Fibroblast of lung (primary cell): ENCODE measurements at regions not wholly inside any gene's neighbourhood (a gene's known extent, or its start where the extent isn't known, plus 50 kb on each side); places are given as distances from the start of the nearest gene placed in this dataset.

Experiments
- DNase-seq, 2 donors: peaks; one replicate each; pipeline versions ENCODE4 v3.0.0 to v3.0.0-alpha.2; 2010; ENCODE audit warnings: low read depth in 2 of 2
- H2AFZ ChIP-seq: 2 replicates; pipeline ENCODE4 v1.5.1; 2012; ENCODE audit warnings: low read length, control low read depth, inconsistent platforms
- H3K27ac ChIP-seq: 2 replicates; pipeline ENCODE4 v1.5.1; 2011; ENCODE audit warnings: low read length, control low read depth; ENCODE audit not compliant: insufficient read depth
- H3K27me3 ChIP-seq: 2 replicates; pipeline ENCODE4 v1.5.1; 2011; ENCODE audit warnings: mild to moderate bottlenecking, low read length; ENCODE audit not compliant: control insufficient read depth, insufficient read depth
- H3K36me3 ChIP-seq: 2 replicates; pipeline ENCODE4 v1.5.1; 2011; ENCODE audit warnings: low read length; ENCODE audit not compliant: control insufficient read depth, insufficient read depth
- H3K4me1 ChIP-seq: 2 replicates; pipeline ENCODE4 v1.5.1; 2011; ENCODE audit warnings: low read length; ENCODE audit not compliant: control insufficient read depth, insufficient read depth; ENCODE audit errors: extremely low read depth
- H3K4me2 ChIP-seq: 2 replicates; pipeline ENCODE4 v1.5.1; 2011; ENCODE audit warnings: low read length, control low read depth; ENCODE audit not compliant: insufficient read depth; ENCODE audit errors: extremely low read depth
- H3K4me3 ChIP-seq, 4 experiments: fragments of 200-600 bp in 1 of 4; sonication (generic) in 1 of 4; replicated peaks in 1 of 4; 2 replicates each; pipeline ENCODE4 v1.5.1; 2011 to 2016; ENCODE audit warnings: low read length in 4 of 4, low read depth in 3 of 4, mild to moderate bottlenecking in 3 of 4, control low read depth in 2 of 4, inconsistent platforms in 1 of 4, mixed read lengths in 1 of 4; ENCODE audit not compliant: insufficient read depth in 1 of 4; ENCODE audit errors: control extremely low read depth in 1 of 4
- H3K79me2 ChIP-seq: 2 replicates; pipeline ENCODE4 v1.5.1; 2012; ENCODE audit warnings: mild to moderate bottlenecking, low read length, inconsistent platforms; ENCODE audit not compliant: control insufficient read depth, insufficient read depth
- H3K9ac ChIP-seq: 2 replicates; pipeline ENCODE4 v1.5.1; 2011; ENCODE audit warnings: mild to moderate bottlenecking, low read length, control low read depth; ENCODE audit not compliant: insufficient read depth
- H3K9me3 ChIP-seq: 2 replicates; pipeline ENCODE4 v1.5.1; 2012; ENCODE audit warnings: low read depth, low read length; ENCODE audit not compliant: control insufficient read depth, insufficient read depth
- H4K20me1 ChIP-seq: 2 replicates; pipeline ENCODE4 v1.5.1; 2011; ENCODE audit warnings: low read length; ENCODE audit not compliant: control insufficient read depth, insufficient read depth; ENCODE audit errors: extremely low read depth
- EZH2 ChIP-seq: IDR thresholded peaks from 2 replicates; pipeline ENCODE4 v1.5.1; 2012; ENCODE audit warnings: low read length, control low read depth, mild to moderate bottlenecking; ENCODE audit errors: missing control alignments
- TF ChIP-seq, protein P1 (sequence below), 2 donors: IDR thresholded peaks in 1 of 2; conservative IDR thresholded peaks in 1 of 2; 1 replicate in 1 of 2; 2 replicates in 1 of 2; pipeline ENCODE4 v1.5.1; 2011 to 2012; ENCODE audit warnings: low read length in 2 of 2, control low read depth in 1 of 2, inconsistent platforms in 1 of 2, low read depth in 1 of 2, mild to moderate bottlenecking in 1 of 2

DNA sequence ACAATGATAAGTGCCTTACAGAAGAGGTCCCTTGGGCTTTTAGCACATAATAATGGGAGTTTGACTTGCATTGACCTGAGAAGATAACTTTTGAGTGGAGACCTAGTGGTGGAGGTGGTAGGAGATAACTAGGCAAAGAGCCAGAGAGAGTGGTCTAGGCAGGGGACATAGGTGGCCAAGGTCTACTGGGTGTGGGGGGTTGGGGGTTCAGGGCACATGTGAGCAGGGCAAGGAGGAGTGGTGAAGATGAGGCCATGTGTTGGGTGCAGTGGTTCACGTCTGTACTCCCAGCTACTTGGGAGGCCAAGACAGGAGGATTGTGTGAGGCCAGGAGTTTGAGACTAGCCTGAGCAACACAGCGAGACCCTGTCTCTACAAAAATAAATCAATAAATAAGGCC is 74.3 kb upstream of the CTNNBL1 start:
- H3K36me3 ChIP-seq, result no peaks in the 10 kb centered on the region
- peaks cover 8% of the 10 kb centered on the region for H3K27me3 ChIP-seq
- no peak for DNase-seq
- no peak overlapping the region for H3K4me2 ChIP-seq
- H3K9me3 ChIP-seq, result no peaks in the 10 kb centered on the region
- H3K4me3 ChIP-seq, result no peak overlapping the region
- H2AFZ ChIP-seq, result no peak overlapping the region
- H3K4me1 ChIP-seq, result no peaks in the 10 kb centered on the region
- H3K9ac ChIP-seq, result no peak overlapping the region
- TF ChIP-seq, protein P1, sequence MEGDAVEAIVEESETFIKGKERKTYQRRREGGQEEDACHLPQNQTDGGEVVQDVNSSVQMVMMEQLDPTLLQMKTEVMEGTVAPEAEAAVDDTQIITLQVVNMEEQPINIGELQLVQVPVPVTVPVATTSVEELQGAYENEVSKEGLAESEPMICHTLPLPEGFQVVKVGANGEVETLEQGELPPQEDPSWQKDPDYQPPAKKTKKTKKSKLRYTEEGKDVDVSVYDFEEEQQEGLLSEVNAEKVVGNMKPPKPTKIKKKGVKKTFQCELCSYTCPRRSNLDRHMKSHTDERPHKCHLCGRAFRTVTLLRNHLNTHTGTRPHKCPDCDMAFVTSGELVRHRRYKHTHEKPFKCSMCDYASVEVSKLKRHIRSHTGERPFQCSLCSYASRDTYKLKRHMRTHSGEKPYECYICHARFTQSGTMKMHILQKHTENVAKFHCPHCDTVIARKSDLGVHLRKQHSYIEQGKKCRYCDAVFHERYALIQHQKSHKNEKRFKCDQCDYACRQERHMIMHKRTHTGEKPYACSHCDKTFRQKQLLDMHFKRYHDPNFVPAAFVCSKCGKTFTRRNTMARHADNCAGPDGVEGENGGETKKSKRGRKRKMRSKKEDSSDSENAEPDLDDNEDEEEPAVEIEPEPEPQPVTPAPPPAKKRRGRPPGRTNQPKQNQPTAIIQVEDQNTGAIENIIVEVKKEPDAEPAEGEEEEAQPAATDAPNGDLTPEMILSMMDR (conservative IDR thresholded peaks at IDR 0.05 in 1 of 2, IDR thresholded peaks at IDR 0.05 in 1 of 2; ENCODE audit: low read depth in 1 of 2, low read length in 2 of 2), result no peak
- no peak for TF ChIP-seq EZH2
- no peak overlapping the region for H3K27ac ChIP-seq
- H4K20me1 ChIP-seq, result no peaks in the 10 kb centered on the region
- no peaks in the 10 kb centered on the region for H3K79me2 ChIP-seq

DNA sequence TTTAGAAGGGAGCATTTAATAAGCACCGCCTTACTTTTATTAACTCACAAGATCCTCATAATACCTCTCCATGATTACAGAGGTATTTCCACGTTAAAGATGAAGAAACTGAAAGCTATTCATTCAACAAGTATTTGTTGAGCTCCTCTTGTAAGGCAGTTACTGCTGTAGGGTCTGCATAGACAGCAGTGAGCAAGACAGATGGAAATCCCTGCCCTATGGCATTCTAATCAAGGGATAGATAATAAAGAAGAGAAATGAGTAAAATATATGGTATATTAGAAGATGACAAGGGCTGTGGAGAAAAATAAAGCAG is 77.8 kb upstream of the CTNNBL1 start:
- Histone ChIP-seq H3K4me1 (no peaks in the 10 kb centered on the region), H3K27ac (no peak overlapping the region)
- TF ChIP-seq, protein P1 (conservative IDR thresholded peaks at IDR 0.05 in 1 of 2, IDR thresholded peaks at IDR 0.05 in 1 of 2; ENCODE audit: low read depth in 1 of 2, low read length in 2 of 2), result no peak
- TF ChIP-seq EZH2, result no peak

DNA sequence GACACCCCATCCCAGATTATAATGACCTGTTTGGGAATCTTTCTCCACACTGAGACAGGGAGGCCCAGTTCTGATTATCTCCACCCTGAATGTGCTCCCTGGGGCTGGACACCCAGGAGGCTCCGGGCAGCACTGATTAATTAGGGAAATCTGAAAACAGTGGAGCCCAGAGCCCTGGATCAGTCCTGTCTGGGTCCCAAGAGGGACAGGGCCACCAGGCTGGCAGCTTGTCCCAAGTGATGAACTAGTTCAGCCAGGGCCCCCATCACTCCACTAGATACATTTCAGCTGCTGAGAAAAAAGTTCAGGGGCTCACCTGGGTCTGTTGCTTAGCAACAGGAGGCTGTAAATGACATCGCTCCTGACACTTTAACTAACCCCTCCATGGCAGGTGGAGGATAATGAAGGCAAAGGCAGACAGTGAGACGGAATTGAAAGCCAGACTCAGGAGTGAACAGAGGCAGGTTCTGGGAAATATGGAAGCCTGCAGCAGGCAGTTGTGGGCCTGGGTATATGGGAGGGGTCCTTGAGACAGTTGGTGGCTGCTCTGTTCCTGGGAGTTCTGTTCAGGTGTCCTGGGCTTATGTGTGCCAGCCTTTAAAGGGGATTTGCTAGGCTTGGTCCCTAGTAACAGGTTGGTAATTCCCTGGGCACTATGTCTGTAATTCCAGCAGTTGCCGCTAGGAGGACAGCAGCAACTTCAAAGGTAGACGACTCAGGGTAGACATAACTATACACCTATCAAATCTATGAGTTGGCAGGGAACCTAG is 78.3 kb upstream of the CTNNBL1 start:
- Histone ChIP-seq H3K4me1 (no peaks in the 10 kb centered on the region), H3K27ac (no peak overlapping the region), H3K79me2 (no peaks in the 10 kb centered on the region), H3K4me3 (no peak overlapping the region), H3K9ac (no peak overlapping the region), H2AFZ (no peak overlapping the region), H3K27me3 (peaks cover 3% of the 10 kb centered on the region), H3K9me3 (no peaks in the 10 kb centered on the region), H3K36me3 (no peaks in the 10 kb centered on the region), H4K20me1 (no peaks in the 10 kb centered on the region), H3K4me2 (no peak overlapping the region)
- TF ChIP-seq EZH2, result no peak
- TF ChIP-seq, protein P1 (conservative IDR thresholded peaks at IDR 0.05 in 1 of 2, IDR thresholded peaks at IDR 0.05 in 1 of 2; ENCODE audit: low read depth in 1 of 2, low read length in 2 of 2), result peak; percentile 59 to 81
- DNase-seq, result peak; percentile 20 to 25

More for the DNA sequence above, 77.8 kb upstream of the CTNNBL1 start:
- H3K4me3 ChIP-seq, result no peak overlapping the region
- H3K27me3 ChIP-seq, result peaks cover 8% of the 10 kb centered on the region
- no peak overlapping the region for H3K9ac ChIP-seq
- no peak overlapping the region for H2AFZ ChIP-seq
- no peak for DNase-seq
- no peak overlapping the region for H3K4me2 ChIP-seq
- no peaks in the 10 kb centered on the region for H3K79me2 ChIP-seq
- H3K9me3 ChIP-seq, result no peaks in the 10 kb centered on the region
- H4K20me1 ChIP-seq, result no peaks in the 10 kb centered on the region
- H3K36me3 ChIP-seq, result no peaks in the 10 kb centered on the region
